HG03521 (cell line): ENCODE measurements at regions not wholly inside any gene's neighbourhood (a gene's known extent, or its start where the extent isn't known, plus 50 kb on each side); places are given as distances from the start of the nearest gene placed in this dataset.

Experiments
- ATAC-seq: cut with Tn5 transposase; IDR thresholded peaks from one replicate; pipeline ENCODE4 v1.9.1; 2021; ENCODE audit warnings: mild to moderate bottlenecking, moderate library complexity; ENCODE audit not compliant: unreplicated experiment

GRCh38 chr16:64422259-64422658 lies 699.6 kb downstream of the CDH11 start:
- ATAC-seq, result no peak

GRCh38 chr16:64421515-64421914 lies 700.3 kb downstream of the CDH11 start:
- no peak for ATAC-seq

DNA sequence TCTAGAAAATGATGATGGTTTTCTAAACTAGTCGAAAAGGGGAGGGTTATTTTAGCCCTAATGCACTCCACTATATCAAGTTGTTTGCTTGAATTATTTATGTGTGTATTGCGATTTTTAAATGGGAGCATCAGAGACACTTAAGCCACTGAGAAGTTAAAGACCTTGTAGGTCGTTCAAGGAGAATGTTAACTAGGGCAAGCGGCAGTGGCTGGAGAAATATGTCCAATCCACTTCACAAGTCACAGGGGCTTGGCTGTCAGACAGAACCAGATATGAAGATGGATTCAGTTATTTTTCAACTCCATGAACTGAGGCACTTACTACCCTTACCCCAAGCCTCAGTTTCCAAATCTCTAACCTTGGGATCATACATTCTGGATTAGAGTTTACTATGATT lies 702.0 kb downstream of the CDH11 start:
- no peak for ATAC-seq

- ATAC-seq, result no peak
Measured at GRCh38 chr16:64417711-64418227, 704.1 kb downstream of the CDH11 start.

DNA sequence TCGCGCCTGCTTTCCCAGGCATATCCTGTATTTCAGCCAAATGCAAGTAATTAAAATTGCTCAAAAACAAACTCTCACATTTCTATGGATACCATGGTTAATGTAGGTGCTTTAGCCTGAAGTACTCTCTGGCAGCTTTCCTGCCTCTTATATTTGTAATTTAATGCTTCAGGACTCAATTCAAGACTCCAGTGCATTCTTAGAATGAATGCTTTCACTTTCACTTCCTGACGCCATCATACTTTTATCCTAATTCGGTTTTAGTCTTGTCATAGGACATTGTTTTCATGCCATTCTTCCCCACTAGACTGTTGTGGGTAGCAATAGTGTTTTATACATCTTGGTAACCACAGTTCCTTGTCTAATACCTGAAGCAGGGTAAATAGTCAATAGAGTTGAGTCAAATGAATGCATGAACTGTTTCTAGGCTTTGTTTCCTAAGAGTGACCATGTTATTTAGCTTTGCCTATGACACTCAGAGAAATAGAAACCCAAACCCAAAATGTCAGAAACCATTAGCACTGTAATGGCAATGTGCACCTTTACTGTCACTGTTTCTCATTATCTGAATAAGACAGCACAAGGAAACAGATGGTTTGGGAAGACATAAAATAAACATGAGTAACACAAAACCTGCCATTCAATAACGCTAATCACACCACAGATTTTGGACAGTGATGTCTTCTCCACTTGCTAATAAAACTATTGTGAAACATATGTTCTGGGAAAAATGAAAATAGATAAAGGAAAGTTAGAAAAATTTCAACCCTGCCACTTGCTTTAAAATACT lies 705.5 kb downstream of the CDH11 start:
- ATAC-seq, result no peak

DNA sequence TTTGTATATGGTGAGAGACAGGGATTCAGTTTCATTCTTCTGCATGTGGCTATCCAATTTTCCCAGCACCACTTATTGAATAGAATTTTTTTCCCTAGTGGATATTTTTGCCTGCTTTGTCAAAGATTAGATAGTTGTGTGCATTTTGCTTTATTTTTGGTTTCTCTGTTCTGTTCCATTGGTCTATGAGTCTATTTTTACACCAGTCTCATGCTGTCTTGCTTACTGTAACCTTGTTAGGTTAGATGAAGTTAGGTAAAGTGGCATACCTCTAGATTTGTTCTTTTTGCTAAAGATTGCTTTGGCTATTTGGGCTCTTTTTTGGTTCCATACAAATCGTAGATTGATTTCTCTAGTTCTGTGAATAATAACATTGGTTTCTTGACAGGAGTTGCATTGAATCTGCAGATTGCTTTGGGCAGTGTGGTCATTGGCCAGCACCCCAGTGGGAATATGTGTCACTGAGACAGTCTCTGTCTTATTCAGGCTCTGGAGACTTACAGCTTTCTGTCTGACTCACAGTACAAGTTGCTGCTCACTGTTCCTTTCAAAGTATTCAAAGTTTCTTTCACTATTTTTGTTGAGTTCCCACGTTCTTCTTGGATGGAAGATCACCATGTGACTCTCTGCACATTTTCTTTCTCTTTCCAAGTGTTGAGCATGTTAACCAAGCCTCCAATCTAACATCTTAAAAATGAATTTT lies 709.1 kb downstream of the CDH11 start:
- no peak for ATAC-seq

- ATAC-seq, result no peak
Measured at GRCh38 chr16:64410306-64410705, 711.6 kb downstream of the CDH11 start.

DNA sequence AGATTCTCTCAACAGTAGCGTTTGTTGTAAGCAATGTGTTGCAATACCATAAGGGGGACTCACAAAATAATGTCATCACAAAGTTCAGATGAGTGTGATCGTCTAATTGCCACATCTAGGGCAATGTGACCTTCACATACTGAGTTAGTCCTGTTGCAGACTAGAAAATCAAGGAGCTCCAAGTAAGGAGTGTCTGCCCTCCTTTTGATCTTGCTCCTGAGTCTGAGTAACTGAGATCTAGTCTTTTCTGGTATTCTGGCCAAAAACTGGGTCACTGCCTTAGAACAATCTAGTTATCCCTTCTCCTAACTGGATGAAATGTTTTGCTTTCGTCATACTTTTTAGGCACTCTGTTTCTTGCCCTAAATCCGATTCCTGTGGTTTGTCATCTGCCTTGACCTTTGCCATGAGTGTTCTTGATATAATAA lies 712.1 kb downstream of the CDH11 start:
- no peak for ATAC-seq

DNA sequence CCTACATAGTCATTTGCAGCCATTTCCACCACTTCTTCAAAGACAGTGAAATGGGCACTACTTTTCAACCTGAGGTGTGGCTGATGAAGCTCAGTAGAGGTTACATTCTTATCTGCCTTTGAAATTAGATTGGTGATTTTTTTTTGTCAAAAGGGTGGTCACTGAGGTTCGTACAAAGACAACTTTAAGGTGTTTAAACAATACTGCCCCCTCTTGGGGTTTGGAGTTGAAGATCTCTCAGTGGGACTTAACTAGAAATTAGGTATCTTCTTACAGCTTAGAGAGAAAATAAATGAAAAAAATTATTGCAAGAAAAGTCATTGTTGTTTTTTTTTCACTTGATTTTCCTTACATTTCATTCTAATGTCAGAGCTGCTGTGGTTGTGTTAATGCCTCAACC lies 713.2 kb downstream of the CDH11 start:
- no peak for ATAC-seq

DNA sequence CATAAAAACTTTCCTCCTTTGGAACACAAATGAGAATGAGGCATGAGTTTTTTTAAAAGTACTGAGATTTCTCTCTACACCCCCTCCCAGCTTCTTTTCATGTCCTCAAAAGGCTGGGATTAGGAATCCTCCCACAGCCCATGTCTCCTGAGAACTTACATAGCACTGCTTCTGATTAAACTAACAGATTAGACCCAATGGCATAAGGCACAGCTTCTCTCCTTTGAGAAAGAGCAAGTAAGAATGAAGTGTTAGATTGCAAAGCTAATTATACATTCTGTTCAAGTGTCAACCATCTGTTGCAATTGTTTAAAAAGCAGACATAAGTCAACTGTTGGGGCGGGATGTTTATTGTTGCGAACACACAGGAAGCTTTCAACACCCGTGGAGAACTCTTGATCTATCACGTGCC lies 715.1 kb downstream of the CDH11 start:
- ATAC-seq, result no peak

GRCh38 chr16:64403352-64403751 lies 718.5 kb downstream of the CDH11 start:
- no peak for ATAC-seq

DNA sequence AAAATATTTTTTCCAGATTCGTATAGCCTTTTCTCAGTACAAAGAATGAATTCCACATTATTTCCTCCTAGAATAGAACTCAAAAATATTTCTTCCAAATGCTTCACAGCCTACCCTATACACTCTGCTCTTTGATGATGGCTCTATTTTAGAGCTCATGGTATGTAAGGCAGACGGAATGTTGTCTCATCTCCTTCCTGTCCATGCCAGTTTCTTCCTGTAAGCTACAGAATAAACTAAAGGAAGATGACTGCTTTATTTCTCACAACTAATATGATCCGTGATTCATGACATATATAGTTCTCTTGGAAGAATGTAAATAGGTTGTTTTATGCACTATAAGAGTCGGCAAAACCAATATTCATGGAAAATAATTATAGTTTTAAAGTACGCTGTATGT lies 723.1 kb downstream of the CDH11 start:
- no peak for ATAC-seq

GRCh38 chr16:64397945-64398508 lies 723.8 kb downstream of the CDH11 start:
- no peak for ATAC-seq

- no peak for ATAC-seq
Measured at GRCh38 chr16:64397042-64397441, 724.8 kb downstream of the CDH11 start.

GRCh38 chr16:64394061-64394460 lies 727.8 kb downstream of the CDH11 start:
- ATAC-seq, result no peak

DNA sequence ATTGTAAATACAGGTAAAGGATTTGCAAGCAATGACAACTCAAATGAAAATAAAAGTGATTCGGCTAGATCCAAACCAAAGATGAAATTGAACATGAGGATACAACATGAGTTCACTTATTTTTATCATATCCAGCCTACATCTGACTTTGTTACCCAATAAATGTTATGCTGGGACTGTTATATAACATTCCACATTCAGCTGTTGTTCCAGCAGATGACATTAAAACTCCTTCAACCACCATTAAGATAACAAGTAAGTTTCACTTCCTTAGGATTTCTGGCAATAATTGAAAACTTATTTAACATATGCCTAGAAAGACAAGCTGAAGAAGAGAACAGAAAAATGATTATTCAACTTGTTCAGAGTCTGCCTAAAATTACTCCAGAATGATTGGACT lies 729.4 kb downstream of the CDH11 start:
- ATAC-seq, result no peak

GRCh38 chr16:64391063-64391600 lies 730.7 kb downstream of the CDH11 start:
- ATAC-seq, result no peak

- ATAC-seq, result no peak
Measured at GRCh38 chr16:64390102-64390501, 731.8 kb downstream of the CDH11 start.

DNA sequence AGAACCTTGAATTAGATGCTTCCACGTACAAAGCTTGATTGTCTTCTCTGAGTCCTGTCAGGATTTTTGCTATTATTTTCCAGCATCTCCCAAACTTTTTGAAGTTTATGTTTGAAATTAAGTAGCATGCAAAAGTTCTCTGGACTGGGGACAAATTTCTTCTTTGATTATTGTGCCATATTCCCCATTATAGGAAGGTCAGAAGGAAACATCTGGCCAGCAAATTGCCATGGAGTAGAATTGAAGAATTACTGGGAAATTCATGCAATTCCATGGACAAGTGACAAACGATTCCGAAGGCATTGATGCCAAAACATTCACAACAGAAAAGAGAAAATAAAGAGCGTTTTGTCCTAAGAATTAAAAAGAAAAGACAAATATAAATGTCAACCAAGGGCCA lies 737.2 kb downstream of the CDH11 start:
- no peak for ATAC-seq

GRCh38 chr16:64381979-64382378 lies 739.9 kb downstream of the CDH11 start:
- ATAC-seq, result no peak

- no peak for ATAC-seq
Measured at GRCh38 chr16:64380751-64381150, 741.1 kb downstream of the CDH11 start.
